ENCODE measurements at regions not wholly inside any gene's neighbourhood (a gene's known extent, or its start where the extent isn't known, plus 50 kb on each side); places are given as distances from the start of the nearest gene placed in this dataset.

DNA sequence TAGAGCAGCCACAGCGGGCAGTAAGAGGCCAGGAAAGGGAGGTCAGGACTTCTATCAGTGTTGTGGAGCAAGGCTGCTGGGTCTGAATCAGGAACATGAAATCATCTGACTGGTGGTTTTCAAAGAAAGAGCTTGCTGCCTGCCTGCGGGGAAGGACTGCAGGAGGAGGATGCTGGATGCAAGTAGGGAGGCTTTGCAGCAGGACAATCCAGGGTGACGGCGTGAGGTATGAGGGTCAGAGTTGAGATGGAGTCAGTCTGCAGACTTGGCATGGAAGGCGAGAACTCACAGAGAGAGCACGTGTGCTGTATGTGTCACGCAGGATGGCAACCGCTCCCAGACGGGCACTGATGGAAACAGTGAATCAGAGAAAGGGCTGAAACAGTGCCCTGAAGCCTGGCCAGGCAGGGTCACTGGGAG is 59.2 kb upstream of the CD93 start:
- peaks cover 0 to 4% of the 10 kb centered on the region in 2 donors for H3K9me3 ChIP-seq (replicated peaks in 1 of 2; ENCODE audit: control insufficient read depth in 2 of 2, insufficient read depth in 1 of 2, low read depth in 1 of 2, low read length in 2 of 2)
- no peaks in the 10 kb centered on the region for H3K79me1 ChIP-seq (ENCODE audit: low read depth, low read length)
- no peak for DNase-seq (ENCODE audit: low spot score)
- H3K4me1 ChIP-seq (ENCODE audit: control insufficient read depth in 2 of 2, insufficient read depth in 1 of 2, low read depth in 1 of 2, low read length in 2 of 2), result peaks cover 0 to 3% of the 10 kb centered on the region in 2 donors
- no peak overlapping the region for H3K4me2 ChIP-seq (ENCODE audit: insufficient read depth, low read length, poor library complexity, severe bottlenecking)
- peak overlapping the region; percentile 29 for H2AK5ac ChIP-seq (ENCODE audit: low read depth, low read length)
- H2BK12ac ChIP-seq (ENCODE audit: low read length), result no peak overlapping the region
- WGBS, 2 donors (ENCODE audit: extremely low coverage in 2 of 2, insufficient read length in 2 of 2, insufficient replicate concordance in 1 of 2), result no CpG with 5 or more reads among the region's 9 CpGs
- H3K4me3 ChIP-seq (ENCODE audit: low read length in 2 of 2), result no peak overlapping the region
- peak overlapping the region; percentile 40 for H2AFZ ChIP-seq (ENCODE audit: low read length)
- H3K23ac ChIP-seq (ENCODE audit: low read depth, low read length, poor library complexity), result no peak overlapping the region
- H2BK15ac ChIP-seq (ENCODE audit: low read length), result no peak overlapping the region
- H4K91ac ChIP-seq (ENCODE audit: low read depth, low read length, poor library complexity), result no peak overlapping the region
- no peak overlapping the region for H3K4ac ChIP-seq (ENCODE audit: low read length)
- H2BK5ac ChIP-seq (ENCODE audit: low read length), result no peak overlapping the region
- H3K27ac ChIP-seq (replicated peaks; ENCODE audit: low read length), result no peak overlapping the region
- peak overlapping the region; percentile 70 for H3K9ac ChIP-seq (ENCODE audit: low read depth, low read length, poor library complexity)
- no peak overlapping the region for H4K8ac ChIP-seq (ENCODE audit: low read depth, low read length)
- H2BK120ac ChIP-seq (ENCODE audit: low read depth, low read length), result no peak overlapping the region
- H3K14ac ChIP-seq (ENCODE audit: low read length), result no peak overlapping the region
- H3K27me3 ChIP-seq (ENCODE audit: control insufficient read depth in 3 of 3, insufficient read depth in 3 of 3, low read depth in 1 of 3, low read length in 3 of 3), result no peaks in the 10 kb centered on the region
- no peaks in the 10 kb centered on the region for H3K36me3 ChIP-seq (replicated peaks in 1 of 2; ENCODE audit: control insufficient read depth in 2 of 2, insufficient read depth in 2 of 2, low read length in 2 of 2)
- no peak overlapping the region for H3K18ac ChIP-seq (ENCODE audit: low read length)

DNA sequence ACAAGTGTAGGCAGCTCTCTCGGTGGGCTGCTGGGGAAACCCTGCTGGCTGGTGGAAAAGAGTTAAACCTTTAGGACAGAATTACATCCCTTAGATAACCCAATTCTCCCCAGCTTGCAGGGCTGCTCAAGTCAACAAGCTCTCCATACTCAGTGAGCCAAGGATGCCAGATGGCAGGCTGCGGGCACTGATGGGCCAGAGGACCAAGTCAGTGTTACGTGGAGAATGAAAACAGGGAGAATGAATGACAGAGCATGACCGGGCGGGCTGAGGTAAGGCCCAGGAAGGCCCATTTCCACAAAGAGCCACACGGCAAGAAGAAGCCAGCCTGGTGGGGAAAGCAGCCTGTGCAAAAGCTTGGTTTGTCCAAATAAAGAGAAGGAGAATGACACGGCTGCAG is 58.7 kb upstream of the CD93 start:
- Histone ChIP-seq H3K36me3 (replicated peaks in 1 of 2; ENCODE audit: control insufficient read depth in 2 of 2, insufficient read depth in 2 of 2, low read length in 2 of 2) (no peaks in the 10 kb centered on the region), H3K14ac (ENCODE audit: low read length) (no peak overlapping the region), H3K27me3 (ENCODE audit: control insufficient read depth in 3 of 3, insufficient read depth in 3 of 3, low read depth in 1 of 3, low read length in 3 of 3) (no peaks in the 10 kb centered on the region), H3K23ac (ENCODE audit: low read depth, low read length, poor library complexity) (no peak overlapping the region), H3K9ac (ENCODE audit: low read depth, low read length, poor library complexity) (no peak overlapping the region), H2BK5ac (ENCODE audit: low read length) (no peak overlapping the region), H3K4me1 (ENCODE audit: control insufficient read depth in 2 of 2, insufficient read depth in 1 of 2, low read depth in 1 of 2, low read length in 2 of 2) (peaks cover 0 to 3% of the 10 kb centered on the region in 2 donors), H4K91ac (ENCODE audit: low read depth, low read length, poor library complexity) (no peak overlapping the region), H3K9me3 (replicated peaks in 1 of 2; ENCODE audit: control insufficient read depth in 2 of 2, insufficient read depth in 1 of 2, low read depth in 1 of 2, low read length in 2 of 2) (peaks cover 0 to 4% of the 10 kb centered on the region in 2 donors), H2BK15ac (ENCODE audit: low read length) (no peak overlapping the region), H3K4me3 (ENCODE audit: low read length in 2 of 2) (no peak overlapping the region), H3K79me1 (ENCODE audit: low read depth, low read length) (no peaks in the 10 kb centered on the region), H2AK5ac (ENCODE audit: low read depth, low read length) (peak overlapping the region; percentile 29), H3K27ac (replicated peaks; ENCODE audit: low read length) (no peak overlapping the region), H3K4me2 (ENCODE audit: insufficient read depth, low read length, poor library complexity, severe bottlenecking) (no peak overlapping the region), H3K18ac (ENCODE audit: low read length) (no peak overlapping the region), H3K4ac (ENCODE audit: low read length) (no peak overlapping the region), H2AFZ (ENCODE audit: low read length) (peak overlapping the region; percentile 40), H4K8ac (ENCODE audit: low read depth, low read length) (no peak overlapping the region), H2BK120ac (ENCODE audit: low read depth, low read length) (no peak overlapping the region), H2BK12ac (ENCODE audit: low read length) (no peak overlapping the region)
- no peak for DNase-seq (ENCODE audit: low spot score)
- no CpG with 5 or more reads among the region's 7 CpGs for WGBS, 2 donors (ENCODE audit: extremely low coverage in 2 of 2, insufficient read length in 2 of 2, insufficient replicate concordance in 1 of 2)

GRCh38 chr20:23143986-23144690 is 58.0 kb upstream of the CD93 start:
- H3K27me3 ChIP-seq (ENCODE audit: control insufficient read depth in 3 of 3, insufficient read depth in 3 of 3, low read depth in 1 of 3, low read length in 3 of 3), result no peaks in the 10 kb centered on the region

GRCh38 chr20:23143098-23143497 is 57.0 kb upstream of the CD93 start:
- no peak overlapping the region for H3K27ac ChIP-seq (replicated peaks; ENCODE audit: low read length)
- H3K4ac ChIP-seq (ENCODE audit: low read length), result no peak overlapping the region
- H3K23ac ChIP-seq (ENCODE audit: low read depth, low read length, poor library complexity), result no peak overlapping the region

More at GRCh38 chr20:23143986-23144690, 58.0 kb upstream of the CD93 start:
- no peak overlapping the region for H2BK12ac ChIP-seq (ENCODE audit: low read length)
- H3K14ac ChIP-seq (ENCODE audit: low read length), result no peak overlapping the region
- H2BK5ac ChIP-seq (ENCODE audit: low read length), result no peak overlapping the region
- H3K4me3 ChIP-seq (ENCODE audit: low read length in 2 of 2), result no peak overlapping the region
- DNase-seq (ENCODE audit: low spot score), result no peak
- H3K9me3 ChIP-seq (replicated peaks in 1 of 2; ENCODE audit: control insufficient read depth in 2 of 2, insufficient read depth in 1 of 2, low read depth in 1 of 2, low read length in 2 of 2), result peaks cover 0 to 2% of the 10 kb centered on the region in 2 donors
- H3K4ac ChIP-seq (ENCODE audit: low read length), result no peak overlapping the region
- no peaks in the 10 kb centered on the region for H3K79me1 ChIP-seq (ENCODE audit: low read depth, low read length)
- no peak overlapping the region for H2AFZ ChIP-seq (ENCODE audit: low read length)
- H4K91ac ChIP-seq (ENCODE audit: low read depth, low read length, poor library complexity), result no peak overlapping the region
- H3K36me3 ChIP-seq (replicated peaks in 1 of 2; ENCODE audit: control insufficient read depth in 2 of 2, insufficient read depth in 2 of 2, low read length in 2 of 2), result no peaks in the 10 kb centered on the region
- H3K4me1 ChIP-seq (ENCODE audit: control insufficient read depth in 2 of 2, insufficient read depth in 1 of 2, low read depth in 1 of 2, low read length in 2 of 2), result peaks cover 0 to 5% of the 10 kb centered on the region in 2 donors
- H3K4me2 ChIP-seq (ENCODE audit: insufficient read depth, low read length, poor library complexity, severe bottlenecking), result no peak overlapping the region
- H2BK15ac ChIP-seq (ENCODE audit: low read length), result no peak overlapping the region
- no peak overlapping the region for H2AK5ac ChIP-seq (ENCODE audit: low read depth, low read length)
- no peak overlapping the region for H3K9ac ChIP-seq (ENCODE audit: low read depth, low read length, poor library complexity)
- no peak overlapping the region for H3K23ac ChIP-seq (ENCODE audit: low read depth, low read length, poor library complexity)
- H2BK120ac ChIP-seq (ENCODE audit: low read depth, low read length), result no peak overlapping the region
- no peak overlapping the region for H4K8ac ChIP-seq (ENCODE audit: low read depth, low read length)
- no CpG with 5 or more reads among the region's 8 CpGs for WGBS, 2 donors (ENCODE audit: extremely low coverage in 2 of 2, insufficient read length in 2 of 2, insufficient replicate concordance in 1 of 2)
- no peak overlapping the region for H3K27ac ChIP-seq (replicated peaks; ENCODE audit: low read length)
- H3K18ac ChIP-seq (ENCODE audit: low read length), result no peak overlapping the region

More at GRCh38 chr20:23143098-23143497, 57.0 kb upstream of the CD93 start:
- Histone ChIP-seq H3K4me2 (ENCODE audit: insufficient read depth, low read length, poor library complexity, severe bottlenecking) (no peak overlapping the region), H3K79me1 (ENCODE audit: low read depth, low read length) (no peaks in the 10 kb centered on the region), H4K8ac (ENCODE audit: low read depth, low read length) (no peak overlapping the region), H2BK120ac (ENCODE audit: low read depth, low read length) (no peak overlapping the region), H3K9me3 (replicated peaks in 1 of 2; ENCODE audit: control insufficient read depth in 2 of 2, insufficient read depth in 1 of 2, low read depth in 1 of 2, low read length in 2 of 2) (peaks cover 0 to 2% of the 10 kb centered on the region in 2 donors), H3K9ac (ENCODE audit: low read depth, low read length, poor library complexity) (no peak overlapping the region), H4K91ac (ENCODE audit: low read depth, low read length, poor library complexity) (no peak overlapping the region), H3K14ac (ENCODE audit: low read length) (no peak overlapping the region), H3K18ac (ENCODE audit: low read length) (no peak overlapping the region), H2BK15ac (ENCODE audit: low read length) (no peak overlapping the region), H2AK5ac (ENCODE audit: low read depth, low read length) (no peak overlapping the region), H3K4me3 (ENCODE audit: low read length in 2 of 2) (no peak overlapping the region), H3K4me1 (ENCODE audit: control insufficient read depth in 2 of 2, insufficient read depth in 1 of 2, low read depth in 1 of 2, low read length in 2 of 2) (peaks cover 0 to 5% of the 10 kb centered on the region in 2 donors), H2BK12ac (ENCODE audit: low read length) (no peak overlapping the region), H3K27me3 (ENCODE audit: control insufficient read depth in 3 of 3, insufficient read depth in 3 of 3, low read depth in 1 of 3, low read length in 3 of 3) (no peaks in the 10 kb centered on the region), H2AFZ (ENCODE audit: low read length) (peak overlapping the region; percentile 57), H3K36me3 (replicated peaks in 1 of 2; ENCODE audit: control insufficient read depth in 2 of 2, insufficient read depth in 2 of 2, low read length in 2 of 2) (no peaks in the 10 kb centered on the region), H2BK5ac (ENCODE audit: low read length) (no peak overlapping the region)
- no CpG with 5 or more reads among the region's 5 CpGs for WGBS, 2 donors (ENCODE audit: extremely low coverage in 2 of 2, insufficient read length in 2 of 2, insufficient replicate concordance in 1 of 2)
- no peak for DNase-seq (ENCODE audit: low spot score)

All from neuronal stem cell (in vitro differentiated cells).